NCI-H69 (cell line): ENCODE measurements at regions not wholly inside any gene's neighbourhood (a gene's known extent, or its start where the extent isn't known, plus 50 kb on each side); places are given as distances from the start of the nearest gene placed in this dataset.
A peak's percentile ranks its signal among the peaks of the same experiment; 100 is the strongest.

Experiments
- DNase-seq: peaks from one replicate; lab custom pipeline; 2025; lab: John Stamatoyannopoulos, UW

- no peak for DNase-seq
These were observed 165.5 kb upstream of the OPRM1 start for GRCh38 chr6:153873541-153873940.

GRCh38 chr6:153872946-153873345 is 166.1 kb upstream of the OPRM1 start:
- DNase-seq, result no peak

- no peak for DNase-seq
These were observed 176.1 kb upstream of the OPRM1 start for GRCh38 chr6:153862927-153863326.

GRCh38 chr6:153862139-153862538 is 176.9 kb upstream of the OPRM1 start:
- no peak for DNase-seq

GRCh38 chr6:153858529-153858928 is 180.5 kb upstream of the OPRM1 start:
- no peak for DNase-seq

GRCh38 chr6:153856929-153857376 is 182.1 kb upstream of the OPRM1 start:
- no peak for DNase-seq

GRCh38 chr6:153852481-153852880 is 186.6 kb upstream of the OPRM1 start:
- peak; percentile 69 for DNase-seq

- peak; percentile 18 for DNase-seq
These were observed 187.0 kb upstream of the OPRM1 start for GRCh38 chr6:153852034-153852433.

GRCh38 chr6:153849072-153849779 is 189.8 kb upstream of the OPRM1 start:
- no peak for DNase-seq

- no peak for DNase-seq
These were observed 195.6 kb upstream of the OPRM1 start for GRCh38 chr6:153843420-153843819.

- DNase-seq, result peak; percentile 9
These were observed 196.5 kb upstream of the OPRM1 start for GRCh38 chr6:153842491-153842890.

- DNase-seq, result no peak
These were observed 198.8 kb upstream of the OPRM1 start for GRCh38 chr6:153840039-153840850.

GRCh38 chr6:153832543-153832942 is 206.5 kb upstream of the OPRM1 start:
- no peak for DNase-seq

GRCh38 chr6:153831350-153832078 is 207.5 kb upstream of the OPRM1 start:
- peak; percentile 65 for DNase-seq

GRCh38 chr6:153817173-153817572 is 221.9 kb upstream of the OPRM1 start:
- DNase-seq, result no peak

GRCh38 chr6:153816366-153816765 is 222.7 kb upstream of the OPRM1 start:
- peak; percentile 80 for DNase-seq

- no peak for DNase-seq
These were observed 224.9 kb upstream of the OPRM1 start for GRCh38 chr6:153814136-153814535.

- DNase-seq, result peak; percentile 96
These were observed 234.2 kb upstream of the OPRM1 start for GRCh38 chr6:153804755-153805330.

- DNase-seq, result no peak
These were observed 237.1 kb upstream of the OPRM1 start for GRCh38 chr6:153801917-153802316.

- DNase-seq, result no peak
These were observed 238.4 kb upstream of the OPRM1 start for GRCh38 chr6:153800580-153801188.

GRCh38 chr6:153790876-153791473 is 248.1 kb upstream of the OPRM1 start:
- DNase-seq, result peak; percentile 62
